Uterus (tissue), 3 donors: ENCODE measurements at regions not wholly inside any gene's neighbourhood (a gene's known extent, or its start where the extent isn't known, plus 50 kb on each side); places are given as distances from the start of the nearest gene placed in this dataset.

ENCODE experiments used
- DNase-seq, 2 donors: peaks; one replicate each; pipeline ENCODE4 v3.0.0-alpha.2; 2019 to 2020
- H3K27ac ChIP-seq, 2 donors: fragments of 200-600 bp; sonication (generic); 1 replicate in 1 of 2; 2 replicates in 1 of 2; pipeline ENCODE4 v1.5.1; 2016 to 2018
- H3K27me3 ChIP-seq, 2 donors: fragments of 200-600 bp; sonication (generic); one replicate each; pipeline ENCODE4 v1.5.1; 2018 to 2019; ENCODE audit warnings: control low read depth in 1 of 2
- H3K36me3 ChIP-seq, 2 donors: fragments of 200-600 bp; sonication (generic); one replicate each; pipeline ENCODE4 v1.5.1; 2019; ENCODE audit warnings: control low read depth in 1 of 2
- H3K4me1 ChIP-seq, 2 donors: fragments of 200-600 bp; sonication (generic); one replicate each; pipeline ENCODE4 v1.5.1; 2018 to 2019; ENCODE audit warnings: control low read depth in 1 of 2
- H3K4me3 ChIP-seq, 2 donors: fragments of 200-600 bp; sonication (generic); 1 replicate in 1 of 2; 2 replicates in 1 of 2; pipeline ENCODE4 v1.5.1; 2018 to 2019; ENCODE audit warnings: mild to moderate bottlenecking in 1 of 2
- H3K9me3 ChIP-seq, 2 donors: fragments of 200-600 bp; sonication (generic); one replicate each; pipeline ENCODE4 v1.5.1; 2019; ENCODE audit warnings: control low read depth in 1 of 2
- POLR2A ChIP-seq, 2 donors: fragments of 450-650 bp; IDR thresholded peaks; one replicate each; pipeline ENCODE4 v1.6.1; 2016; ENCODE audit warnings: antibody characterized with exemption in 2 of 2, mild to moderate bottlenecking in 1 of 2, moderate library complexity in 1 of 2
- intact Hi-C: fragments of 100-400 bp; cut with DNase I; formaldehyde crosslinking; loops from one replicate; pipeline ENCODE4 v1.15.1; 2023; ENCODE audit warnings: low total_unique reads
- TF ChIP-seq, protein P1 (sequence below), 4 experiments: fragments of 200-600 bp in 2 of 4; fragments of 450-650 bp in 2 of 4; sonication (generic) in 2 of 4; IDR thresholded peaks; one replicate each; pipeline ENCODE4 v1.5.1; 2016 to 2019; ENCODE audit warnings: antibody characterized with exemption in 4 of 4, mild to moderate bottlenecking in 2 of 4, moderate library complexity in 1 of 4
- donor health status: DM: yes; HTN: yes; CAD: no.

DNA sequence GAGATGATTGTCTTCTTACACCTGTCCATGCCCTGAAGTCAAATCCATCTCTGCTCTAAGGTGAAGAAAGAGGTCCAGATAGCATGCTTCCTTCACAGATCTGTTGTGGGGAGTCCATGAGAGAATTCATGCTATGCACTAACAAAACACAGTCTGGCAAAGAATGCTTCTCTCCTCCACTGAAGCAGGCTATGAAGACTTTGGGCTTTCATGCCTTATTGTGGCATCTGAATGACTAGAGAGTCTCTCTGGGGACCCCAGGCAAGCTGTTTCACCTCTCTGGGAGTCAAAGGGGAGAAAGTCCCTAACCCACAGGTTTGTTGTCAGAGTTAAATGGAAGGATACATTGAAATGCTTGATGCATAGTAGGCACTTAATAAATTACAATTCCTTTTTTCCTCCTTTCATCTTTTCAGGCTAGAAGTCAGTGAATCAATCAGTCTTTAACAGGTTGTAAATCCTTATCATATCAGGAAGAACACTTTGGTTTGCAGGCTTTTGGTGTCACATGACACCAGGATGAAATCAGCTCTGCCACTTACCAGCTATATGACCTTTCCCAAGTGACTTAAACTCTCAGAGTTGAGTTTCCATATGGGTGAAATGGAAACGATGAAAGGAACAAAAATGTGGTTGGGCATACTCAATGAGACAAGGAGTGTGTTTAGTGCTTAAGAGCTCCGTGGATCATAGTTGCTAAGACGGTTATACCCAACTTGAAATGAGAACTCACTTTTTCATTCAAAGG, 200.1 kb upstream of the DAB1 start:
- Histone ChIP-seq H3K36me3 (no peaks in the 10 kb centered on the region), H3K27ac (no peak overlapping the region), H3K4me3 (no peak overlapping the region), H3K4me1 (no peaks in the 10 kb centered on the region), H3K9me3 (no peaks in the 10 kb centered on the region), H3K27me3 (no peaks in the 10 kb centered on the region)
- intact Hi-C loops, result no loop called here
- no peak for TF ChIP-seq POLR2A (IDR thresholded peaks at IDR 0.05)
- TF ChIP-seq, protein P1, sequence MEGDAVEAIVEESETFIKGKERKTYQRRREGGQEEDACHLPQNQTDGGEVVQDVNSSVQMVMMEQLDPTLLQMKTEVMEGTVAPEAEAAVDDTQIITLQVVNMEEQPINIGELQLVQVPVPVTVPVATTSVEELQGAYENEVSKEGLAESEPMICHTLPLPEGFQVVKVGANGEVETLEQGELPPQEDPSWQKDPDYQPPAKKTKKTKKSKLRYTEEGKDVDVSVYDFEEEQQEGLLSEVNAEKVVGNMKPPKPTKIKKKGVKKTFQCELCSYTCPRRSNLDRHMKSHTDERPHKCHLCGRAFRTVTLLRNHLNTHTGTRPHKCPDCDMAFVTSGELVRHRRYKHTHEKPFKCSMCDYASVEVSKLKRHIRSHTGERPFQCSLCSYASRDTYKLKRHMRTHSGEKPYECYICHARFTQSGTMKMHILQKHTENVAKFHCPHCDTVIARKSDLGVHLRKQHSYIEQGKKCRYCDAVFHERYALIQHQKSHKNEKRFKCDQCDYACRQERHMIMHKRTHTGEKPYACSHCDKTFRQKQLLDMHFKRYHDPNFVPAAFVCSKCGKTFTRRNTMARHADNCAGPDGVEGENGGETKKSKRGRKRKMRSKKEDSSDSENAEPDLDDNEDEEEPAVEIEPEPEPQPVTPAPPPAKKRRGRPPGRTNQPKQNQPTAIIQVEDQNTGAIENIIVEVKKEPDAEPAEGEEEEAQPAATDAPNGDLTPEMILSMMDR (IDR thresholded peaks at IDR 0.05), result no peak
- DNase-seq, result no peak

DNA sequence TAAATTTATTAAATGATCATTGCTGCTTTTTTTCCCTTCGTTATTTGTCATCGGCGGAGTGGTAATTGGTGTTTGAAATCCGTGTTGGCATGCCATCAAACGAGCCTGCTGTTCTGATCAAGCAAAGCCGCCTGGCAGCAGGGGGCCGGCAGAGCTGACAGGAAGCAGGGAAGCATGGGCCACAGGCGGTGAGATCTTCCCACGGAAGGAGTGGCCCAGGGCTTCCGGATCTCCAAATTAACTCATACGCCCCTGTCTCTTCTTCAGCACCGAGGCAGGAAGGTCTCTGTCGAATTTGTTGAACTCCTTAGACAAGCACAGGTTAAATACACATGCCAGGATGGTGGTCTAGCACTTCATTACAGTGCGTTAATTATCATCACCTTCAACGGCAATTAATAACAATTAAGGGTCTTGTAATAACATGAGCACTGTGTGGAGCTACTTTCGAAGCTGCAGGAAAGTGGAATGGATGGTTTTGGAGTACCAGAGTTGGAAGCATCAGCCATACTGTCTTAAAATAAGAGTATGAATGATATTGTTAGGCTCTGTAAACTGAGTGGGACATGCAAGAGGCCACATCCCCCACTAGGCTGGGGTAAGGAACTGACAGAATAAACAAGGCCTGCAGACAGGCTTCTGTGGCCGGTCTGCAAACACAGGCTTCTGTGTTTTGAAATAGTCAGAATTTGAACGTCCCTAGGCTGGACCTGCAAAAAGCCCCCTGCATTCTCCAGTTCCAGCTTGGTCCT, 199.4 kb upstream of the DAB1 start:
- H3K36me3 ChIP-seq, result no peaks in the 10 kb centered on the region
- H3K27me3 ChIP-seq, result no peaks in the 10 kb centered on the region
- no peak overlapping the region for H3K27ac ChIP-seq
- TF ChIP-seq, protein P1 (IDR thresholded peaks at IDR 0.05), result no peak
- TF ChIP-seq POLR2A (IDR thresholded peaks at IDR 0.05), result no peak
- H3K9me3 ChIP-seq, result no peaks in the 10 kb centered on the region
- no peak overlapping the region for H3K4me3 ChIP-seq
- H3K4me1 ChIP-seq, result no peaks in the 10 kb centered on the region
- intact Hi-C loops, result no loop called here
- no peak for DNase-seq

DNA sequence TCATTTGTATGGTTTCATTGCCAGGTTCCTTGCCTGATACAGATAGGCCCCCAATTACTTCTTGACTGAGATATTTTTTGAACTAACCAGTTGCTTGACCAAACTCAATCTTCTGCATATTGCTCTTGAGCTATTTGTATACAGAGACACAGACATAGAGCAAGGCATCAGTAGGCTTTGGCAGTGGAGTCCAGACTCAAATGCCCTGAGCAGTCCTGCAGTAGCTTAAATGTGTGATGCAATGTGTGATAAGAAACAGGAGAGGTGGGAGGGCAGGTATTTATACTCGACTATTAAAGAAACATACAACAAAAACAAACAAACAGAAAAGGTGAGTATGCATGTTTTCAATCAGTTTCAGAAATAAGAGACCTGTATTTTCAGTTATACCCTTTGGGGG, 197.9 kb upstream of the DAB1 start:
- Histone ChIP-seq H3K4me3 (no peak overlapping the region), H3K9me3 (no peaks in the 10 kb centered on the region), H3K27ac (no peak overlapping the region), H3K4me1 (no peaks in the 10 kb centered on the region), H3K27me3 (no peaks in the 10 kb centered on the region), H3K36me3 (no peaks in the 10 kb centered on the region)
- TF ChIP-seq POLR2A (IDR thresholded peaks at IDR 0.05), result no peak
- TF ChIP-seq, protein P1 (IDR thresholded peaks at IDR 0.05), result no peak
- intact Hi-C loops, result no loop called here
- no peak for DNase-seq

DNA sequence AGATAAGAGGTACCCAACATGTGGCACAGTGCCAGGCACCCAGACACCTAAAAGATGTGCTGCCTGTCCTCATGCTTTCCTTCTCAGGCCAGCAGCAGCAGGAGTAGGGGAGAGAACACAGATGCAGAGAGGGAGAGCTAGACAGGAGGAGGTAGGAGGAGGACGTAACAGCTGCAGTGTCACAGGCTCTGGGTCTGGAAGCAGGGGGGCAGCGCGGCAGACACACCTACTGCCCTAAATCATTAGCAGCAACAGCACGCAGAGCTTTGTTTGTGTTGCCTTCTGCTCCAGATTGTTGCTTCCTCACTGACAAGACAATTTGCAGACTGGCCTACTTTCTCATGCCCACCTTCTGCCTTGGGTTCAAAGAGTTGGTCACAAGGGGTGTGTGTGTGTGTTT, 196.7 kb upstream of the DAB1 start:
- no peak overlapping the region for H3K4me3 ChIP-seq
- H3K36me3 ChIP-seq, result no peaks in the 10 kb centered on the region
- no peak for DNase-seq
- intact Hi-C loops, result no loop called here
- H3K4me1 ChIP-seq, result peaks cover 0 to 1% of the 10 kb centered on the region in 2 donors
- H3K27me3 ChIP-seq, result no peaks in the 10 kb centered on the region
- TF ChIP-seq, protein P1 (IDR thresholded peaks at IDR 0.05), result no peak
- TF ChIP-seq POLR2A (IDR thresholded peaks at IDR 0.05), result no peak
- no peak overlapping the region for H3K27ac ChIP-seq
- H3K9me3 ChIP-seq, result no peaks in the 10 kb centered on the region

DNA sequence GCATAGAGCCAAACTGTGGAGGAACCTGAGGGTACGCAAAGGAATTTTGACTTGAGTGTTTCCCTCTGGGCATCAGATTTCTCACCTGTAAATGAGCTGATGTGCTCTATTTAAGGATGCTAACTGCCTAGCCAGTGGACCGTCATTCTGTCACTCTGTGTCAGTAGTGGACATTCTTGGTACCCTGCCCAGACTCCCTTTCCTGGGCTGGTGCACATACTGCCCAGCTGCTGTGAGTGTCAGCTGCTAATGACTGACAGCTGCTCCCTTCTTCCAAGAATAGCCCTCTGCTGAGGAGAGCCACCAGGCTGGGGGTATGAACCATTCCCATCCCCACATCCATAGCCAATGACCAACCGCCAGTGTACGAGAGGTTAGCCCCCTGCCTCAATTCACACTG, 193.1 kb upstream of the DAB1 start:
- TF ChIP-seq, protein P1 (IDR thresholded peaks at IDR 0.05), result no peak
- no peak for TF ChIP-seq POLR2A (IDR thresholded peaks at IDR 0.05)
- intact Hi-C loops, result no loop called here
- H3K36me3 ChIP-seq, result no peaks in the 10 kb centered on the region
- no peak for DNase-seq
- H3K27me3 ChIP-seq, result no peaks in the 10 kb centered on the region
- no peaks in the 10 kb centered on the region for H3K9me3 ChIP-seq
- H3K27ac ChIP-seq, result no peak overlapping the region
- H3K4me1 ChIP-seq, result peaks cover 0 to 3% of the 10 kb centered on the region in 2 donors
- H3K4me3 ChIP-seq, result no peak overlapping the region
